Vagina (tissue), 2 donors: ENCODE measurements at regions not wholly inside any gene's neighbourhood (a gene's known extent, or its start where the extent isn't known, plus 50 kb on each side); places are given as distances from the start of the nearest gene placed in this dataset.

Source experiments
- DNase-seq, 2 donors: peaks; one replicate each; pipeline ENCODE4 v3.0.0-alpha.2; 2017; ENCODE audit errors: extremely low spot score in 2 of 2
- H3K27ac ChIP-seq: fragments of 200-600 bp; sonication (generic); one replicate; pipeline ENCODE4 v1.5.1; 2019
- H3K27me3 ChIP-seq: fragments of 200-600 bp; sonication (generic); one replicate; pipeline ENCODE4 v1.5.1; 2019
- H3K36me3 ChIP-seq, 2 donors: fragments of 200-600 bp; sonication (generic); one replicate each; pipeline ENCODE4 v1.5.1; 2017 to 2019
- H3K4me1 ChIP-seq: fragments of 200-600 bp; sonication (generic); one replicate; pipeline ENCODE4 v1.5.1; 2019
- H3K4me3 ChIP-seq, 2 donors: fragments of 200-600 bp; sonication (generic); 1 replicate in 1 of 2; 2 replicates in 1 of 2; pipeline ENCODE4 v1.5.1; 2016 to 2019
- H3K9me3 ChIP-seq: fragments of 200-600 bp; sonication (generic); one replicate; pipeline ENCODE4 v1.5.1; 2019
- POLR2A ChIP-seq, 2 donors: fragments of 450-650 bp; IDR thresholded peaks; one replicate each; pipeline ENCODE4 v1.6.1; 2017; ENCODE audit warnings: antibody characterized with exemption in 2 of 2, mild to moderate bottlenecking in 2 of 2, moderate library complexity in 2 of 2
- POLR2AphosphoS5 ChIP-seq, 2 donors: sonication (generic); formaldehyde crosslinking; IDR thresholded peaks; one replicate each; pipeline ENCODE4 v1.9.0; 2017; ENCODE audit warnings: antibody characterized with exemption in 2 of 2, mild to moderate bottlenecking in 2 of 2, low read depth in 1 of 2; ENCODE audit not compliant: insufficient read depth in 1 of 2
- intact Hi-C: fragments of 100-400 bp; cut with DNase I; formaldehyde crosslinking; loops from one replicate; pipeline ENCODE4 v1.15.1; 2023
- TF ChIP-seq, protein P1 (sequence below), 3 experiments: fragments of 450-650 bp in 2 of 3; fragments of 200-600 bp in 1 of 3; sonication (generic) in 1 of 3; IDR thresholded peaks; one replicate each; pipeline ENCODE4 v1.5.1; 2017 to 2019; ENCODE audit warnings: antibody characterized with exemption in 3 of 3, mild to moderate bottlenecking in 2 of 3, moderate library complexity in 2 of 3

DNA sequence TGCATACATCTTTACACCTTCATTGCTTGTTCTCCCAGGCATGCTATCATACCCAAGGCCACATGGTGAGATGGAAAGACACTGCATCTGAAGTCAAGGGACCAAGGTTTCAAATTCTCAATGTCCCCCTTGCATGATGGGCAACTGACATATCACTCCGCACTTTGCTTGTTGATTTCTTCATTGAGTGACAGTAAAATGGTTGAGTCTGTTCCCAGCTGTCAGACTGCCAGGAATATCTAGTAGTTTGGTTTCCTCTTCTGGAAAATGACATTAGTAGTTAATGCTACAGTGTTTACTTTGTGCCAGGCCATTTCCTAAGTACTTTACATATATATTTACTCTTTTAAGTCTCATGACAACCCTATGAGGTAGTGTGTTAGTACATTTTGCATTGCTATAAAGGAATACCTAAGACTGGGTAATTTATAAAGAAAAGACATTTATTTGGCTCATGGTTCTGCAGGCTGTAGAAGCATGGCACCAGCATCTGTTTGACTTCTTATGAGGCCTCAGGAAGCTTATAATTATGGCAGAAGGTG lies 114.4 kb downstream of the PCSK1 start:
- H3K36me3 ChIP-seq = no peaks in the 10 kb centered on the region
- no peaks in the 10 kb centered on the region for H3K27me3 ChIP-seq
- TF ChIP-seq POLR2AphosphoS5 (IDR thresholded peaks at IDR 0.05; ENCODE audit: insufficient read depth in 1 of 2, low read depth in 1 of 2) (no peak), POLR2A (IDR thresholded peaks at IDR 0.05) (no peak)
- TF ChIP-seq, protein P1, sequence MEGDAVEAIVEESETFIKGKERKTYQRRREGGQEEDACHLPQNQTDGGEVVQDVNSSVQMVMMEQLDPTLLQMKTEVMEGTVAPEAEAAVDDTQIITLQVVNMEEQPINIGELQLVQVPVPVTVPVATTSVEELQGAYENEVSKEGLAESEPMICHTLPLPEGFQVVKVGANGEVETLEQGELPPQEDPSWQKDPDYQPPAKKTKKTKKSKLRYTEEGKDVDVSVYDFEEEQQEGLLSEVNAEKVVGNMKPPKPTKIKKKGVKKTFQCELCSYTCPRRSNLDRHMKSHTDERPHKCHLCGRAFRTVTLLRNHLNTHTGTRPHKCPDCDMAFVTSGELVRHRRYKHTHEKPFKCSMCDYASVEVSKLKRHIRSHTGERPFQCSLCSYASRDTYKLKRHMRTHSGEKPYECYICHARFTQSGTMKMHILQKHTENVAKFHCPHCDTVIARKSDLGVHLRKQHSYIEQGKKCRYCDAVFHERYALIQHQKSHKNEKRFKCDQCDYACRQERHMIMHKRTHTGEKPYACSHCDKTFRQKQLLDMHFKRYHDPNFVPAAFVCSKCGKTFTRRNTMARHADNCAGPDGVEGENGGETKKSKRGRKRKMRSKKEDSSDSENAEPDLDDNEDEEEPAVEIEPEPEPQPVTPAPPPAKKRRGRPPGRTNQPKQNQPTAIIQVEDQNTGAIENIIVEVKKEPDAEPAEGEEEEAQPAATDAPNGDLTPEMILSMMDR (IDR thresholded peaks at IDR 0.05) = no peak
- no peak overlapping the region for H3K27ac ChIP-seq
- no peak overlapping the region for H3K4me3 ChIP-seq
- intact Hi-C loops = no loop called here
- no peak for DNase-seq
- H3K4me1 ChIP-seq = no peaks in the 10 kb centered on the region
- H3K9me3 ChIP-seq = no peaks in the 10 kb centered on the region

DNA sequence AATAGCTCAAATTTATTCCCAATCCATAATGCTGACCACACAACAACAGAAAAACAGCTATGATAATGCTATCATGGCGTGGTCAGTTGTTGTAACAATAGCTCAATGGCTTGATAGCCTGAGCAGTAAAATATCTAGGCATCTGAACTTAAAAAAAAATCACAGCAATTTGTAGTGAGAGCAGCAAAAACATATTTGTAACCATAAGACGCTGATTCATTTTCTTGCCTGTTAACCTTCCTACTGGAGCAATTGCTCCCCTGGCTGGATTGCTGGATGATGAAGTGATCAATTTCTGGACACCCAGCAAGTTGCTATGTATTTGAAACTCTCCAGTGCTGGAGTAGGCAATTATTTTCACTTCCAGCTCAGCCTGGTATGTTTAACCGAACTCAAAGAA lies 115.1 kb downstream of the PCSK1 start:
- no peak overlapping the region for H3K27ac ChIP-seq
- no peak for DNase-seq
- no peak for TF ChIP-seq POLR2AphosphoS5 (IDR thresholded peaks at IDR 0.05; ENCODE audit: insufficient read depth in 1 of 2, low read depth in 1 of 2)
- TF ChIP-seq POLR2A (IDR thresholded peaks at IDR 0.05) = no peak
- TF ChIP-seq, protein P1 (IDR thresholded peaks at IDR 0.05) = no peak

DNA sequence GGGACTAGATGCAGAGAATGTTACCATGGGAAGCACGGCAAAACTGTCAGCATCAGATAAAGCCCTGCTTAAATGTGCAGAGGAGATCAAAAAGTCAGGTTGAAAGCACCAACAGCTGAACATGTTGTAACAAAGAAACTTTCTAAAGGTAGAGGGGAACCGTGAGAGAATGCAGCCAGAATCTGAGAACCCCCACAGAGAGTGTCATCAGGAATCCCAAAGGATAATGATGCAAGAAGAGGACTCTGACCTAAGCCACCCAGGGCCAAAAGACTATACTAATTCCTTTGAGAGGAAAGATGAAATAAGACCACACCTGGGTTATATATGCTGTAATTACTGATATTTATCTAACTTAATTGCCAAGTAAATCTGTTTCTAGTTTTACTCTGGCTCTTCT lies 116.6 kb downstream of the PCSK1 start:
- Histone ChIP-seq H3K9me3 (no peaks in the 10 kb centered on the region), H3K27ac (no peak overlapping the region), H3K4me3 (no peak overlapping the region), H3K36me3 (no peaks in the 10 kb centered on the region), H3K4me1 (no peaks in the 10 kb centered on the region), H3K27me3 (no peaks in the 10 kb centered on the region)
- DNase-seq = no peak
- TF ChIP-seq POLR2AphosphoS5 (IDR thresholded peaks at IDR 0.05; ENCODE audit: insufficient read depth in 1 of 2, low read depth in 1 of 2) (no peak), POLR2A (IDR thresholded peaks at IDR 0.05) (no peak)
- TF ChIP-seq, protein P1 (IDR thresholded peaks at IDR 0.05) = no peak
- intact Hi-C loops = no loop called here

More for the DNA sequence above, 115.1 kb downstream of the PCSK1 start:
- H3K9me3 ChIP-seq = no peaks in the 10 kb centered on the region
- H3K36me3 ChIP-seq = no peaks in the 10 kb centered on the region
- H3K4me3 ChIP-seq = no peak overlapping the region
- intact Hi-C loops = no loop called here
- no peaks in the 10 kb centered on the region for H3K27me3 ChIP-seq
- H3K4me1 ChIP-seq = no peaks in the 10 kb centered on the region

DNA sequence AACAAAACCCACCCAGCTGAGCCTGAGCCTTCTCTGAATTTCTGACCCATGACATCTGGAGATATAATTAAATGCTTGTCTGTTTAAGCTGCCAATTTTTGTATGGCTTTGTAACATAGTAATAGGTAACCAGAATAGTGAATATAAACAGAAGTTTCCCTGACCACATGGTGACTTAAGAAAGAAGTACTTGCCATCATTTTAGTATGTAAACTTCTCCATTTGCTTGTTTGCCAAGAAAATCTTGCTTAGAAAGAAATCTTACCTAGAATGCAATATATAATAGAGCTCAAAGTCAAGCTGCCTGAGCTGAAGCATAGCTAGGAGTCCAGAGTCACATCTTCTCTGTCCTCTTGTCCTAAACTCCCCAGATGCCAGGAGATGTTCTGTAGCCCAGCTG lies 117.0 kb downstream of the PCSK1 start:
- intact Hi-C loops = no loop called here
- H3K27ac ChIP-seq = no peak overlapping the region

DNA sequence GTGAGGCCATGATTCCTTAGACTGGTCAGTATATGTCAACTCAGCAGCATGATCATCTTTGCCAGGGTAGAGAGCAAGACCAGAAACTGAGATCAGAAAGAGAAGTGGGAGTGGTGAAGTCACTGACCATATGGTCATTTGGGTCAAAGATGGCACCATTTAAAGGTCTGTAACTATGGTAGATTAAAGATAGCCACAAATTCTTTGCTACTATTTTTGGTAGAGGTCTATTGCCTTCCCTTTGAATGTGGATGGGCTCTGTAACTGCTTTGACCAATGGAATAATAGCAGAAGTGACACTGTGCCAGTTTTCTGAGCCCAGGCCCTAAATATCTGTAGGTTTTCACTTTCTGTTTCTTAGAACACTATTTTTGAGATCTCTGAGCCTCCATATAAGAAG lies 117.6 kb downstream of the PCSK1 start:
- intact Hi-C loops = no loop called here
- DNase-seq = no peak
- Histone ChIP-seq H3K4me1 (no peaks in the 10 kb centered on the region), H3K9me3 (no peaks in the 10 kb centered on the region), H3K27me3 (no peaks in the 10 kb centered on the region), H3K36me3 (no peaks in the 10 kb centered on the region), H3K27ac (no peak overlapping the region), H3K4me3 (no peak overlapping the region)
- TF ChIP-seq POLR2A (IDR thresholded peaks at IDR 0.05) = no peak
- TF ChIP-seq POLR2AphosphoS5 (IDR thresholded peaks at IDR 0.05; ENCODE audit: insufficient read depth in 1 of 2, low read depth in 1 of 2) = no peak
- TF ChIP-seq, protein P1 (IDR thresholded peaks at IDR 0.05) = no peak

More for the DNA sequence above, 117.0 kb downstream of the PCSK1 start:
- Histone ChIP-seq H3K9me3 (no peaks in the 10 kb centered on the region), H3K4me1 (no peaks in the 10 kb centered on the region), H3K4me3 (no peak overlapping the region), H3K36me3 (no peaks in the 10 kb centered on the region), H3K27me3 (no peaks in the 10 kb centered on the region)
- TF ChIP-seq, protein P1 (IDR thresholded peaks at IDR 0.05) = no peak
- TF ChIP-seq POLR2AphosphoS5 (IDR thresholded peaks at IDR 0.05; ENCODE audit: insufficient read depth in 1 of 2, low read depth in 1 of 2) (no peak), POLR2A (IDR thresholded peaks at IDR 0.05) (no peak)
- DNase-seq = no peak
